Body of pancreas (tissue), 4 donors: ENCODE measurements at regions not wholly inside any gene's neighbourhood (a gene's known extent, or its start where the extent isn't known, plus 50 kb on each side); places are given as distances from the start of the nearest gene placed in this dataset.

Experiments used
- CTCF ChIP-seq, 7 experiments: fragments of 450-650 bp in 4 of 7; fragments of 200-600 bp in 3 of 7; sonication (generic) in 3 of 7; IDR thresholded peaks; one replicate each; pipeline ENCODE4 v1.5.1; 2016 to 2019; ENCODE audit warnings: antibody characterized with exemption in 7 of 7
- POLR2A ChIP-seq, 3 donors: fragments of 450-650 bp; IDR thresholded peaks; one replicate each; pipeline ENCODE4 v1.6.1; 2016; ENCODE audit warnings: antibody characterized with exemption in 3 of 3, mild to moderate bottlenecking in 2 of 3

- TF ChIP-seq CTCF (IDR thresholded peaks at IDR 0.05) (no peak), POLR2A (IDR thresholded peaks at IDR 0.05) (no peak)
Measured at GRCh38 chr17:71578446-71578845, 542.4 kb upstream of the SOX9 start.
